ENCODE measurements at regions not wholly inside any gene's neighbourhood (a gene's known extent, or its start where the extent isn't known, plus 50 kb on each side); places are given as distances from the start of the nearest gene placed in this dataset.

DNA sequence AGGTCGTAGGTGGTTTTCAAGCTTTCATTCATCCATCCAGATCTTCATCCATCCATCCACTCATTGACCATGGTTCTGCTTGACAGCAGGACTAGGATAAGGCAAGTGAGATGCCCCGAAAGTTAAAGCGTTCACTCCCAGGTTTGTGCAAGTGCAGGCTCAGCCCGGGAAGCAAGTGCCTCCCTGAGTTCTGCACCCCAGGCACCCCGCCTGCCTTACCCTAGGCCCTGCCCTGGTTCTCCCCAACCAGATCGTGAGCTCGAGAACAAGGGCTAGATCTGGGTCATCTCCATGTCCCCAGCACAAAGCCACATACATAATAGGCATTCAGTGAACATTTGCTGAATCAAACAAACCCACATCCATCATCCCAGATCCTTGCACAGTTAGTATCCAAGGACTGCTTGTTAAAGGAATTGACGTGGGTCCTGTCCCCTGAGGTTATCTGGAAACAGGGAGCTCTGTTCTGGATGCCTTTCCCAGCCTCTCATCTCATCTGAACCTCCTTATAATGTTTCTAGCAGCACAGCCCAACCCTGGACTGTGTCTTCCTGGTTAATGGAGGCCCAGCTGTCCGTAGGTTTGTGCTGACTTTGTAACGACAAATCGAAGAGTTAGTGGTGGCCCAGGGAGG, 116.1 kb upstream of the GPC1 start:
- no peak overlapping the region for H3K9ac ChIP-seq (ENCODE audit: insufficient read depth, low read length)
- H3K27ac ChIP-seq (ENCODE audit: insufficient read depth, low read length): no peak overlapping the region
- no peaks in the 10 kb centered on the region for H3K9me3 ChIP-seq (ENCODE audit: control insufficient read depth, insufficient read depth, low read depth, low read length)
- no peaks in the 10 kb centered on the region for H4K20me1 ChIP-seq (ENCODE audit: control insufficient read depth, extremely low read depth, insufficient read depth, low read length)
- H3K4me2 ChIP-seq (ENCODE audit: extremely low read depth, insufficient read depth, low read length): no peak overlapping the region
- peaks cover 6% of the 10 kb centered on the region for H3K4me1 ChIP-seq (ENCODE audit: control insufficient read depth, extremely low read depth, insufficient read depth, low read length)
- peak; percentile 10 to 30 for DNase-seq (ENCODE audit: low read depth in 2 of 2)
- no peaks in the 10 kb centered on the region for H3K79me2 ChIP-seq (ENCODE audit: control insufficient read depth, insufficient read depth, low read length)
- H3K4me3 ChIP-seq (replicated peaks in 1 of 4; ENCODE audit: control extremely low read depth in 1 of 4, insufficient read depth in 1 of 4, low read depth in 3 of 4, low read length in 4 of 4): no peak overlapping the region
- H3K36me3 ChIP-seq (ENCODE audit: control insufficient read depth, insufficient read depth, low read length): no peaks in the 10 kb centered on the region
- TF ChIP-seq EZH2 (IDR thresholded peaks at IDR 0.05; ENCODE audit: low read length, missing control alignments): no peak
- TF ChIP-seq, protein P1, sequence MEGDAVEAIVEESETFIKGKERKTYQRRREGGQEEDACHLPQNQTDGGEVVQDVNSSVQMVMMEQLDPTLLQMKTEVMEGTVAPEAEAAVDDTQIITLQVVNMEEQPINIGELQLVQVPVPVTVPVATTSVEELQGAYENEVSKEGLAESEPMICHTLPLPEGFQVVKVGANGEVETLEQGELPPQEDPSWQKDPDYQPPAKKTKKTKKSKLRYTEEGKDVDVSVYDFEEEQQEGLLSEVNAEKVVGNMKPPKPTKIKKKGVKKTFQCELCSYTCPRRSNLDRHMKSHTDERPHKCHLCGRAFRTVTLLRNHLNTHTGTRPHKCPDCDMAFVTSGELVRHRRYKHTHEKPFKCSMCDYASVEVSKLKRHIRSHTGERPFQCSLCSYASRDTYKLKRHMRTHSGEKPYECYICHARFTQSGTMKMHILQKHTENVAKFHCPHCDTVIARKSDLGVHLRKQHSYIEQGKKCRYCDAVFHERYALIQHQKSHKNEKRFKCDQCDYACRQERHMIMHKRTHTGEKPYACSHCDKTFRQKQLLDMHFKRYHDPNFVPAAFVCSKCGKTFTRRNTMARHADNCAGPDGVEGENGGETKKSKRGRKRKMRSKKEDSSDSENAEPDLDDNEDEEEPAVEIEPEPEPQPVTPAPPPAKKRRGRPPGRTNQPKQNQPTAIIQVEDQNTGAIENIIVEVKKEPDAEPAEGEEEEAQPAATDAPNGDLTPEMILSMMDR (conservative IDR thresholded peaks at IDR 0.05 in 1 of 2, IDR thresholded peaks at IDR 0.05 in 1 of 2; ENCODE audit: low read depth in 1 of 2, low read length in 2 of 2): no peak
- no peak overlapping the region for H2AFZ ChIP-seq (ENCODE audit: low read length)
- H3K27me3 ChIP-seq (ENCODE audit: control insufficient read depth, insufficient read depth, low read length): peaks cover 2% of the 10 kb centered on the region

DNA sequence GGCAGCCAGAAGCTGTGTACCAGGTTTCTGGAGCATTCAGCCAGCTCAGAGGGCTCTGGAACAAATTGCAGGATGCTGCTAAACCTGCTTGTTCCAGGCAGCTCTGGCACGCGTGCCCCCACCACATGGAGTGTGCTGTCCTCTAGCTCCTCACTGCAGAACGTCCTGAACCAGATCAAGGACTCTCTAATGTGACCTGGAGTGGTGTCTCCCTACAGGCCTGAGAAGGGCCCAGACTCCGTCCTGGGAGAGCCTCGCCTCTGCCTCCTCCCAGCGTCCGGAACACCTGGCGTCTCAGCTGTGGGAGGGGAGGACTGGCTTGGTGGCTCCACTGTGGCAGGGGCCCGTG, 115.6 kb upstream of the GPC1 start:
- peaks cover 2% of the 10 kb centered on the region for H3K27me3 ChIP-seq (ENCODE audit: control insufficient read depth, insufficient read depth, low read length)
- H3K79me2 ChIP-seq (ENCODE audit: control insufficient read depth, insufficient read depth, low read length): no peaks in the 10 kb centered on the region
- H3K36me3 ChIP-seq (ENCODE audit: control insufficient read depth, insufficient read depth, low read length): no peaks in the 10 kb centered on the region
- no peak overlapping the region for H3K27ac ChIP-seq (ENCODE audit: insufficient read depth, low read length)
- H4K20me1 ChIP-seq (ENCODE audit: control insufficient read depth, extremely low read depth, insufficient read depth, low read length): no peaks in the 10 kb centered on the region
- peak in 1 of 2 donors; percentile 15 for DNase-seq (ENCODE audit: low read depth in 2 of 2)
- no peak overlapping the region for H3K9ac ChIP-seq (ENCODE audit: insufficient read depth, low read length)
- peaks cover 6% of the 10 kb centered on the region for H3K4me1 ChIP-seq (ENCODE audit: control insufficient read depth, extremely low read depth, insufficient read depth, low read length)
- H2AFZ ChIP-seq (ENCODE audit: low read length): no peak overlapping the region
- no peaks in the 10 kb centered on the region for H3K9me3 ChIP-seq (ENCODE audit: control insufficient read depth, insufficient read depth, low read depth, low read length)
- no peak overlapping the region for H3K4me3 ChIP-seq (replicated peaks in 1 of 4; ENCODE audit: control extremely low read depth in 1 of 4, insufficient read depth in 1 of 4, low read depth in 3 of 4, low read length in 4 of 4)
- TF ChIP-seq, protein P1 (conservative IDR thresholded peaks at IDR 0.05 in 1 of 2, IDR thresholded peaks at IDR 0.05 in 1 of 2; ENCODE audit: low read depth in 1 of 2, low read length in 2 of 2): no peak
- no peak for TF ChIP-seq EZH2 (IDR thresholded peaks at IDR 0.05; ENCODE audit: low read length, missing control alignments)
- H3K4me2 ChIP-seq (ENCODE audit: extremely low read depth, insufficient read depth, low read length): no peak overlapping the region

- no peak overlapping the region for H2AFZ ChIP-seq (ENCODE audit: low read length)
- no peak overlapping the region for H3K27ac ChIP-seq (ENCODE audit: insufficient read depth, low read length)
- no peaks in the 10 kb centered on the region for H3K79me2 ChIP-seq (ENCODE audit: control insufficient read depth, insufficient read depth, low read length)
- peak overlapping the region; percentile 26 for H3K4me2 ChIP-seq (ENCODE audit: extremely low read depth, insufficient read depth, low read length)
- no peaks in the 10 kb centered on the region for H4K20me1 ChIP-seq (ENCODE audit: control insufficient read depth, extremely low read depth, insufficient read depth, low read length)
- H3K4me1 ChIP-seq (ENCODE audit: control insufficient read depth, extremely low read depth, insufficient read depth, low read length): peaks cover 6% of the 10 kb centered on the region
- H3K9me3 ChIP-seq (ENCODE audit: control insufficient read depth, insufficient read depth, low read depth, low read length): no peaks in the 10 kb centered on the region
- no peak overlapping the region for H3K4me3 ChIP-seq (replicated peaks in 1 of 4; ENCODE audit: control extremely low read depth in 1 of 4, insufficient read depth in 1 of 4, low read depth in 3 of 4, low read length in 4 of 4)
- TF ChIP-seq, protein P1 (conservative IDR thresholded peaks at IDR 0.05 in 1 of 2, IDR thresholded peaks at IDR 0.05 in 1 of 2; ENCODE audit: low read depth in 1 of 2, low read length in 2 of 2): no peak
- TF ChIP-seq EZH2 (IDR thresholded peaks at IDR 0.05; ENCODE audit: low read length, missing control alignments): no peak
- H3K27me3 ChIP-seq (ENCODE audit: control insufficient read depth, insufficient read depth, low read length): peaks cover 2% of the 10 kb centered on the region
- DNase-seq (ENCODE audit: low read depth in 2 of 2): peak; percentile 81 to 98
- H3K36me3 ChIP-seq (ENCODE audit: control insufficient read depth, insufficient read depth, low read length): no peaks in the 10 kb centered on the region
- H3K9ac ChIP-seq (ENCODE audit: insufficient read depth, low read length): peak overlapping the region; percentile 10
These were observed 115.1 kb upstream of the GPC1 start for GRCh38 chr2:240320204-240320993.
